HEK293 (cell line): ENCODE measurements at regions not wholly inside any gene's neighbourhood (a gene's known extent, or its start where the extent isn't known, plus 50 kb on each side); places are given as distances from the start of the nearest gene placed in this dataset.

Experiments
- CTCF ChIP-seq: fragments of 450-650 bp; formaldehyde crosslinking; IDR thresholded peaks from 2 replicates; pipeline ENCODE4 v1.5.1; 2016; ENCODE audit warnings: missing biosample characterization, missing genetic modification characterization
- REST ChIP-seq: fragments of 450-650 bp; formaldehyde crosslinking; IDR thresholded peaks from 2 replicates; pipeline ENCODE4 v1.5.1; 2016; ENCODE audit warnings: missing biosample characterization, missing genetic modification characterization
- ZBTB44 ChIP-seq: fragments of 450-650 bp; IDR thresholded peaks from 2 replicates; pipeline ENCODE4 v1.5.1; 2018; ENCODE audit warnings: missing biosample characterization, mild to moderate bottlenecking, missing genetic modification characterization
- ZBTB8A ChIP-seq: fragments of 450-650 bp; formaldehyde crosslinking; IDR thresholded peaks from 2 replicates; pipeline ENCODE4 v1.5.1; 2016; ENCODE audit warnings: missing biosample characterization, missing genetic modification characterization
- ZNF138 ChIP-seq: fragments of 450-650 bp; formaldehyde crosslinking; IDR thresholded peaks from 2 replicates; pipeline ENCODE4 v1.5.1; 2016; ENCODE audit warnings: missing biosample characterization, missing genetic modification characterization, borderline replicate concordance
- ZNF239 ChIP-seq: fragments of 450-650 bp; formaldehyde crosslinking; IDR thresholded peaks from 2 replicates; pipeline ENCODE4 v1.5.1; 2016; ENCODE audit warnings: missing biosample characterization, missing genetic modification characterization
- ZNF350 ChIP-seq: fragments of 450-650 bp; formaldehyde crosslinking; IDR thresholded peaks from 2 replicates; pipeline ENCODE4 v1.5.0; 2017; ENCODE audit warnings: missing biosample characterization, mild to moderate bottlenecking, missing genetic modification characterization
- ZNF362 ChIP-seq: fragments of 450-650 bp; formaldehyde crosslinking; IDR thresholded peaks from 2 replicates; pipeline ENCODE4 v1.5.1; 2016; ENCODE audit warnings: missing biosample characterization, missing genetic modification characterization
- ZNF624 ChIP-seq: fragments of 450-650 bp; formaldehyde crosslinking; IDR thresholded peaks from 2 replicates; pipeline ENCODE4 v1.5.1; 2017; ENCODE audit warnings: missing biosample characterization, missing genetic modification characterization
- ZNF664 ChIP-seq: fragments of 450-650 bp; formaldehyde crosslinking; IDR thresholded peaks from 2 replicates; pipeline ENCODE4 v1.5.1; 2016; ENCODE audit warnings: missing biosample characterization, missing genetic modification characterization
- ZSCAN18 ChIP-seq: fragments of 450-650 bp; formaldehyde crosslinking; IDR thresholded peaks from 2 replicates; pipeline ENCODE4 v1.5.1; 2016; ENCODE audit warnings: missing biosample characterization, missing genetic modification characterization

- TF ChIP-seq ZNF239 (tag by site-specific recombination) (no peak), ZBTB44 (no peak), ZNF350 (tag by site-specific recombination) (no peak), ZNF362 (no peak), CTCF (tag by site-specific recombination) (no peak), ZNF664 (tag by site-specific recombination) (no peak), ZNF624 (tag by site-specific recombination) (no peak), ZBTB8A (no peak), ZSCAN18 (tag by site-specific recombination) (no peak), ZNF138 (tag by site-specific recombination) (no peak), REST (tag by site-specific recombination) (no peak)
These were observed 409.1 kb upstream of the TNP1 start for GRCh38 chr2:217268978-217269377.
